ENCODE measurements at regions not wholly inside any gene's neighbourhood (a gene's known extent, or its start where the extent isn't known, plus 50 kb on each side); places are given as distances from the start of the nearest gene placed in this dataset.

DNA sequence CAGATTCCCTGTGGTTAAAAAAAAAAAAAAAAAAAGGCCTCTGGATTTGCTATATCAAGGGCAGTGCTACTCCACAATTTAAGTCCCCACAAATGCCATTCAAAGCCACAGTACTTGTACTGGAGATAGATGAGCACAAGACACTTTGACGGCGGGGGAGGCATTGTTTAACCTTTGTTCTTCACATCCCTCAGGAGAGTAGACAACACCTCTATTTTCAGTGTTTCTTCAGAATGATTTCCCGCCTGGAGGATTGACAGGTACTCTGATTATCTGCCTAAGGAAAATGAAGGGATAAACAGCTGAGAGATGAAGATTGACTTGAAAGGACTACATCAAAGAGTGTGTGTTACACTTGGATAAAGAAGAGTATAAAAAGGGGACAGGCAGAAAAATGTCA, 58.7 kb downstream of the OTOL1 start:
- H3K36me3 ChIP-seq (ENCODE audit: control insufficient read depth in 2 of 2, insufficient read depth in 2 of 2, low read length in 2 of 2), result no peaks in the 10 kb centered on the region
- H3K27ac ChIP-seq (ENCODE audit: low read depth in 2 of 2, low read length in 2 of 2), result no peak overlapping the region
- H3K27me3 ChIP-seq (ENCODE audit: control insufficient read depth in 2 of 2, insufficient read depth in 2 of 2, low read length in 2 of 2), result no peaks in the 10 kb centered on the region
- no peaks in the 10 kb centered on the region for H3K9me3 ChIP-seq (ENCODE audit: control insufficient read depth in 2 of 2, low read length in 2 of 2)
- H3K4me1 ChIP-seq (ENCODE audit: control insufficient read depth in 2 of 2, insufficient read depth in 2 of 2, low read length in 2 of 2), result no peaks in the 10 kb centered on the region
- no peak overlapping the region for H3K4me3 ChIP-seq (ENCODE audit: low read length in 2 of 2)
- no peak overlapping the region for H3K9ac ChIP-seq (ENCODE audit: low read depth in 1 of 2, low read length in 2 of 2)

DNA sequence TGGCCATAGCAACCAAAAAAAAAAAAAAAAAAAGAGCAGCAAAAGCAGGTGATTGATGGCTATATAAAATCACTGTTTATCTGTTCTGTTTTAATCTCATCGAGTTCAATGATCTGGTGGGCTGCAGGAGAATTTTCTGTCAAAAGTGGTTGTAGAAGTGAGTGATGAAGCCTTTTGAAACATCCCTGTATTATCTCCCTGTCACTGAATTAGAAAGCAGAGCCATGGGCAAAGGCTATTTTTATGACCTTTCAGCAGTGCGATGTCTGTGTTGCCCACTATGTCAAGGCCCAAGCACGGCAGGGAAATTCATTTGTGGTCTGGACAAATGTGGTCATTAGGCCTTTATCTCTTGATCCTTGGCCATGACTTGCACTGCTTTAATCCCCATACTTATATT, 59.9 kb downstream of the OTOL1 start:
- Histone ChIP-seq H3K4me1 (ENCODE audit: control insufficient read depth in 2 of 2, insufficient read depth in 2 of 2, low read length in 2 of 2) (no peaks in the 10 kb centered on the region), H3K27ac (ENCODE audit: low read depth in 2 of 2, low read length in 2 of 2) (no peak overlapping the region), H3K36me3 (ENCODE audit: control insufficient read depth in 2 of 2, insufficient read depth in 2 of 2, low read length in 2 of 2) (no peaks in the 10 kb centered on the region), H3K9me3 (ENCODE audit: control insufficient read depth in 2 of 2, low read length in 2 of 2) (no peaks in the 10 kb centered on the region), H3K4me3 (ENCODE audit: low read length in 2 of 2) (no peak overlapping the region), H3K9ac (ENCODE audit: low read depth in 1 of 2, low read length in 2 of 2) (no peak overlapping the region), H3K27me3 (ENCODE audit: control insufficient read depth in 2 of 2, insufficient read depth in 2 of 2, low read length in 2 of 2) (no peaks in the 10 kb centered on the region)

- H3K27me3 ChIP-seq (ENCODE audit: control insufficient read depth in 2 of 2, insufficient read depth in 2 of 2, low read length in 2 of 2), result no peaks in the 10 kb centered on the region
- H3K9me3 ChIP-seq (ENCODE audit: control insufficient read depth in 2 of 2, low read length in 2 of 2), result no peaks in the 10 kb centered on the region
- H3K9ac ChIP-seq (ENCODE audit: low read depth in 1 of 2, low read length in 2 of 2), result no peak overlapping the region
- no peaks in the 10 kb centered on the region for H3K4me1 ChIP-seq (ENCODE audit: control insufficient read depth in 2 of 2, insufficient read depth in 2 of 2, low read length in 2 of 2)
- H3K27ac ChIP-seq (ENCODE audit: low read depth in 2 of 2, low read length in 2 of 2), result no peak overlapping the region
- H3K4me3 ChIP-seq (ENCODE audit: low read length in 2 of 2), result no peak overlapping the region
- H3K36me3 ChIP-seq (ENCODE audit: control insufficient read depth in 2 of 2, insufficient read depth in 2 of 2, low read length in 2 of 2), result no peaks in the 10 kb centered on the region
These were observed 60.3 kb downstream of the OTOL1 start for GRCh38 chr3:161556941-161557340.

DNA sequence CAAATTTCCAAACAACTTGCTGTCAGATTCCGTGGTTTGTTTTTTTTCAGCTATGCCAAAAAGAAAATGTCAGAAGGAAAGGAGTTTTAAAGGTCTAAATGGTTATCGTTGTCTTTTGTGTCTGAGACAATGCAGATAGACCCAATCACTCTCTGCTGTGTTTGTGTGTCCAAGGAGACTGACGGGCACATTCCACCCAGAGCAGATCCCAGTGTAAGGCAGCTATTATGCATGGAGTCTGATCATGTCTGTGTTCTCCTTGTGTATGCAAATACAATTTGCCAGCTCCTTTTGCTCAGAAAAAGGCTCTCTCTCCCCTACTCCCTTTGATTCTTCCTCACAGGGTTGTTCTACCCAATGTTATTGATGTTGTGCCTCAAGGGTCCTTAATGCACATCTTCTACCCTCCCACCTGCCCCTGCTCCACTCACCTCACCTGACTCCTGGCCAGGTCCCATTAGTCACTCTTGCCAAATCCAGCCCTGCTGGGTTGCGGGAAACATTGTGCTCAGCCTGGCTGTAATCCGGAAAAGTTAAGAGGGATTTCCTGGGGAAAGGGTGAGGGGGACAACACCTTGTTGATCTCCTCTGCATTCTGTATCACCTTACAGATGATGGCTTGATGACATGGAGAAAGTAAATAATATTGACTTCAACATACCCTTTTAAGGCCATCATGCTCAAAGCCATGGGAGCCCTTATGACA, 61.0 kb downstream of the OTOL1 start:
- Histone ChIP-seq H3K36me3 (ENCODE audit: control insufficient read depth in 2 of 2, insufficient read depth in 2 of 2, low read length in 2 of 2) (no peaks in the 10 kb centered on the region), H3K4me1 (ENCODE audit: control insufficient read depth in 2 of 2, insufficient read depth in 2 of 2, low read length in 2 of 2) (no peaks in the 10 kb centered on the region), H3K9ac (ENCODE audit: low read depth in 1 of 2, low read length in 2 of 2) (no peak overlapping the region)

DNA sequence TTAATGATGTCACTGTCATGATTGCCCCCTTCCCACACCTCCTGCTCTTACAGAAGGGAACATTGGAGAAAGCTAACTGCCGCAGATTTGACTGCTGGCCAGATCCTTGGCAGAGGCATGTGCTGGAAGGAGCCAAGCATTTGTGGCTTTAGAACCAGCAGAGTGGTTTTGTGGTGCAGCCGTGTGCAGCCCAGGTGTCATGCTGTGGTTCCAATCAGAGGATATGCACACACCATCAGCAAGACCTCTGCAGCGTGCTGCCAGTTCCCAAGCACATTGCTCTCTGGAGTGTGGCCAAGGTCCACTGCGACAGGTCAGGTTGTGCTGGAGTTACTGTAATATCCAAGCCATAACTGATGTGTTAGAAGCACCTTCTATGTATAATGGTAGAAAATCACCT, 61.6 kb downstream of the OTOL1 start:
- no peak overlapping the region for H3K27ac ChIP-seq (ENCODE audit: low read depth in 2 of 2, low read length in 2 of 2)
- no peaks in the 10 kb centered on the region for H3K4me1 ChIP-seq (ENCODE audit: control insufficient read depth in 2 of 2, insufficient read depth in 2 of 2, low read length in 2 of 2)
- no peaks in the 10 kb centered on the region for H3K27me3 ChIP-seq (ENCODE audit: control insufficient read depth in 2 of 2, insufficient read depth in 2 of 2, low read length in 2 of 2)
- H3K36me3 ChIP-seq (ENCODE audit: control insufficient read depth in 2 of 2, insufficient read depth in 2 of 2, low read length in 2 of 2), result no peaks in the 10 kb centered on the region
- H3K9me3 ChIP-seq (ENCODE audit: control insufficient read depth in 2 of 2, low read length in 2 of 2), result no peaks in the 10 kb centered on the region
- no peak overlapping the region for H3K4me3 ChIP-seq (ENCODE audit: low read length in 2 of 2)
- H3K9ac ChIP-seq (ENCODE audit: low read depth in 1 of 2, low read length in 2 of 2), result no peak overlapping the region

More for the DNA sequence above, 61.0 kb downstream of the OTOL1 start:
- Histone ChIP-seq H3K9me3 (ENCODE audit: control insufficient read depth in 2 of 2, low read length in 2 of 2) (no peaks in the 10 kb centered on the region), H3K4me3 (ENCODE audit: low read length in 2 of 2) (no peak overlapping the region), H3K27ac (ENCODE audit: low read depth in 2 of 2, low read length in 2 of 2) (no peak overlapping the region), H3K27me3 (ENCODE audit: control insufficient read depth in 2 of 2, insufficient read depth in 2 of 2, low read length in 2 of 2) (no peaks in the 10 kb centered on the region)

DNA sequence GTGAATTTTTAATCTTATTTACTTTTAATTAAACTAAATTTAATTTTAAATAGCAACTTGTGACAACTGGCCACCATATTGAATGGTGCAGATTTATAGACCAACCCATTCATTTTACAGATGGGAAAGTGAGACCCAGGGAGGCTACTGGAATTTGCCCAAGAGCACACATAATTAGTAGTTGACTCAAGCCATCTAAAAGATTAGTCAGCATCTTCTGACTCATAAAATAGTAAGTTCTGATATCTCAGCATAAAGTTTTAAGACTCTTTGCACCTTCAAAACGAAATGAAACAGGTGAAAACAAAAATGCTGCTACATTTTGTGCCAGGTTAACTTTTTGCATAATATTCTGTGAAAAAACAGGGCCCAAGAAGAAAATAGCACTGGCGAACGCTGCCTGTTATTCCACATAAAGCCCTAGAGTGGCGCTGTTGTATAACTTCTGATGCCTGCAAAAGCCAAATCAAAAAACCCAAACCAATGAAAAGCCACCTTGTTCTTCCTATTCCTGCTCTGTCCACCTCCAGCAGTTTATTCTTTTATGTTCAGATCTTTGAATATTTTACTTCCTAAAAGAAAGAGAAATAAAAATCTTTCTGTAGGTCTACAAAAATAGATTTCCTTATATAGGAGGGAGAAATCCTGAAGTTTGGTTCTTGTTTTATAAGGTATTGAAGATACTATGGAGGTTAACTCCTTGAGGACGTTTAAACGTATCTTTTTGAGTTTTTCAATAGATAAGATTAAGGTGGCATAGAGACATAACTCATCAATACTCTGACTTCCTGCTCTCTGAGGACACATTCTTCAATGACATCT, 62.8 kb downstream of the OTOL1 start:
- Histone ChIP-seq H3K27me3 (ENCODE audit: control insufficient read depth in 2 of 2, insufficient read depth in 2 of 2, low read length in 2 of 2) (no peaks in the 10 kb centered on the region), H3K36me3 (ENCODE audit: control insufficient read depth in 2 of 2, insufficient read depth in 2 of 2, low read length in 2 of 2) (no peaks in the 10 kb centered on the region), H3K27ac (ENCODE audit: low read depth in 2 of 2, low read length in 2 of 2) (no peak overlapping the region), H3K4me1 (ENCODE audit: control insufficient read depth in 2 of 2, insufficient read depth in 2 of 2, low read length in 2 of 2) (no peaks in the 10 kb centered on the region), H3K9ac (ENCODE audit: low read depth in 1 of 2, low read length in 2 of 2) (no peak overlapping the region), H3K4me3 (ENCODE audit: low read length in 2 of 2) (no peak overlapping the region), H3K9me3 (ENCODE audit: control insufficient read depth in 2 of 2, low read length in 2 of 2) (no peaks in the 10 kb centered on the region)

GRCh38 chr3:161560008-161560637, 63.5 kb downstream of the OTOL1 start:
- Histone ChIP-seq H3K4me1 (ENCODE audit: control insufficient read depth in 2 of 2, insufficient read depth in 2 of 2, low read length in 2 of 2) (no peaks in the 10 kb centered on the region), H3K9me3 (ENCODE audit: control insufficient read depth in 2 of 2, low read length in 2 of 2) (no peaks in the 10 kb centered on the region), H3K4me3 (ENCODE audit: low read length in 2 of 2) (no peak overlapping the region), H3K27ac (ENCODE audit: low read depth in 2 of 2, low read length in 2 of 2) (no peak overlapping the region), H3K9ac (ENCODE audit: low read depth in 1 of 2, low read length in 2 of 2) (no peak overlapping the region), H3K36me3 (ENCODE audit: control insufficient read depth in 2 of 2, insufficient read depth in 2 of 2, low read length in 2 of 2) (no peaks in the 10 kb centered on the region), H3K27me3 (ENCODE audit: control insufficient read depth in 2 of 2, insufficient read depth in 2 of 2, low read length in 2 of 2) (no peaks in the 10 kb centered on the region)

GRCh38 chr3:161567577-161568361, 71.2 kb downstream of the OTOL1 start:
- Histone ChIP-seq H3K36me3 (ENCODE audit: control insufficient read depth in 2 of 2, insufficient read depth in 2 of 2, low read length in 2 of 2) (no peaks in the 10 kb centered on the region), H3K4me3 (ENCODE audit: low read length in 2 of 2) (no peak overlapping the region), H3K4me1 (ENCODE audit: control insufficient read depth in 2 of 2, insufficient read depth in 2 of 2, low read length in 2 of 2) (no peaks in the 10 kb centered on the region), H3K9me3 (ENCODE audit: control insufficient read depth in 2 of 2, low read length in 2 of 2) (no peaks in the 10 kb centered on the region), H3K27me3 (ENCODE audit: control insufficient read depth in 2 of 2, insufficient read depth in 2 of 2, low read length in 2 of 2) (no peaks in the 10 kb centered on the region), H3K27ac (ENCODE audit: low read depth in 2 of 2, low read length in 2 of 2) (no peak overlapping the region), H3K9ac (ENCODE audit: low read depth in 1 of 2, low read length in 2 of 2) (no peak overlapping the region)

- Histone ChIP-seq H3K9ac (ENCODE audit: low read depth in 1 of 2, low read length in 2 of 2) (no peak overlapping the region), H3K4me1 (ENCODE audit: control insufficient read depth in 2 of 2, insufficient read depth in 2 of 2, low read length in 2 of 2) (no peaks in the 10 kb centered on the region), H3K27ac (ENCODE audit: low read depth in 2 of 2, low read length in 2 of 2) (no peak overlapping the region), H3K9me3 (ENCODE audit: control insufficient read depth in 2 of 2, low read length in 2 of 2) (no peaks in the 10 kb centered on the region), H3K36me3 (ENCODE audit: control insufficient read depth in 2 of 2, insufficient read depth in 2 of 2, low read length in 2 of 2) (no peaks in the 10 kb centered on the region), H3K4me3 (ENCODE audit: low read length in 2 of 2) (no peak overlapping the region), H3K27me3 (ENCODE audit: control insufficient read depth in 2 of 2, insufficient read depth in 2 of 2, low read length in 2 of 2) (no peaks in the 10 kb centered on the region)
These were observed 72.1 kb downstream of the OTOL1 start for GRCh38 chr3:161568671-161569070.
